ENCODE measurements at regions not wholly inside any gene's neighbourhood (a gene's known extent, or its start where the extent isn't known, plus 50 kb on each side); places are given as distances from the start of the nearest gene placed in this dataset.
"Not testable (repeated sequence)": the region's sequence is repeated elsewhere in the genome, so short reads cannot be mapped to it uniquely, and the experiment has no call there.

- no peaks in the 10 kb centered on the region for H3K4me1 ChIP-seq (ENCODE audit: low read length)
- H2AFZ ChIP-seq (ENCODE audit: low read length): no peak overlapping the region
- H3K36me3 ChIP-seq (ENCODE audit: insufficient read depth, low read length): no peaks in the 10 kb centered on the region
- no peaks in the 10 kb centered on the region for H3K9me2 ChIP-seq (replicated peaks; ENCODE audit: insufficient read depth, low read length)
- no peak overlapping the region for H3K4me3 ChIP-seq (ENCODE audit: low read length)
- DNase-seq: no peak
- no peaks in the 10 kb centered on the region for H3K27me3 ChIP-seq (ENCODE audit: low read length)
- no peaks in the 10 kb centered on the region for H3K9me3 ChIP-seq (ENCODE audit: low read length)
- no peak overlapping the region for H3K9ac ChIP-seq (ENCODE audit: low read length)
- H3K27ac ChIP-seq (ENCODE audit: low read length): no peak overlapping the region
- H4K20me1 ChIP-seq (ENCODE audit: insufficient read depth, low read depth, low read length): no peaks in the 10 kb centered on the region
- no peak overlapping the region for H3K4me2 ChIP-seq (ENCODE audit: low read depth, low read length, poor library complexity, severe bottlenecking)
- no peaks in the 10 kb centered on the region for H3K79me2 ChIP-seq (ENCODE audit: low read length)
These were observed 169.3 kb upstream of the MALRD1 start for GRCh38 chr10:18879284-18879683.

- no peak overlapping the region for H2AFZ ChIP-seq (ENCODE audit: low read length)
- H3K36me3 ChIP-seq (ENCODE audit: insufficient read depth, low read length): no peaks in the 10 kb centered on the region
- H3K9me2 ChIP-seq (replicated peaks; ENCODE audit: insufficient read depth, low read length): no peaks in the 10 kb centered on the region
- no peaks in the 10 kb centered on the region for H4K20me1 ChIP-seq (ENCODE audit: insufficient read depth, low read depth, low read length)
- H3K79me2 ChIP-seq (ENCODE audit: low read length): no peaks in the 10 kb centered on the region
- H3K4me3 ChIP-seq (ENCODE audit: low read length): no peak overlapping the region
- no peak for DNase-seq
- H3K4me1 ChIP-seq (ENCODE audit: low read length): no peaks in the 10 kb centered on the region
- no peak overlapping the region for H3K27ac ChIP-seq (ENCODE audit: low read length)
- H3K27me3 ChIP-seq (ENCODE audit: low read length): no peaks in the 10 kb centered on the region
- H3K4me2 ChIP-seq (ENCODE audit: low read depth, low read length, poor library complexity, severe bottlenecking): no peak overlapping the region
- no peak overlapping the region for H3K9ac ChIP-seq (ENCODE audit: low read length)
- H3K9me3 ChIP-seq (ENCODE audit: low read length): no peaks in the 10 kb centered on the region
These were observed 168.1 kb upstream of the MALRD1 start for GRCh38 chr10:18880530-18880929.

GRCh38 chr10:18886102-18886501, 162.5 kb upstream of the MALRD1 start:
- H3K27ac ChIP-seq (ENCODE audit: low read length): no peak overlapping the region
- no peak overlapping the region for H3K4me3 ChIP-seq (ENCODE audit: low read length)
- H3K79me2 ChIP-seq (ENCODE audit: low read length): no peaks in the 10 kb centered on the region
- no peak overlapping the region for H3K4me2 ChIP-seq (ENCODE audit: low read depth, low read length, poor library complexity, severe bottlenecking)
- no peaks in the 10 kb centered on the region for H3K27me3 ChIP-seq (ENCODE audit: low read length)
- no peaks in the 10 kb centered on the region for H3K4me1 ChIP-seq (ENCODE audit: low read length)
- H3K9me2 ChIP-seq (replicated peaks; ENCODE audit: insufficient read depth, low read length): no peaks in the 10 kb centered on the region
- no peak for DNase-seq
- no peaks in the 10 kb centered on the region for H3K36me3 ChIP-seq (ENCODE audit: insufficient read depth, low read length)
- H2AFZ ChIP-seq (ENCODE audit: low read length): no peak overlapping the region
- H3K9me3 ChIP-seq (ENCODE audit: low read length): no peaks in the 10 kb centered on the region
- H3K9ac ChIP-seq (ENCODE audit: low read length): no peak overlapping the region
- no peaks in the 10 kb centered on the region for H4K20me1 ChIP-seq (ENCODE audit: insufficient read depth, low read depth, low read length)

- Histone ChIP-seq H3K36me3 (ENCODE audit: insufficient read depth, low read length) (no peaks in the 10 kb centered on the region), H3K9ac (ENCODE audit: low read length) (no peak overlapping the region)
These were observed 142.0 kb upstream of the MALRD1 start for GRCh38 chr10:18906636-18907035.

GRCh38 chr10:18917431-18917830, 131.2 kb upstream of the MALRD1 start:
- not testable (repeated sequence) for H3K79me2 ChIP-seq (ENCODE audit: low read length); H3K36me3 ChIP-seq (ENCODE audit: insufficient read depth, low read length); H3K9me2 ChIP-seq (replicated peaks; ENCODE audit: insufficient read depth, low read length); H3K4me2 ChIP-seq (ENCODE audit: low read depth, low read length, poor library complexity, severe bottlenecking); H4K20me1 ChIP-seq (ENCODE audit: insufficient read depth, low read depth, low read length); H3K27ac ChIP-seq (ENCODE audit: low read length); H2AFZ ChIP-seq (ENCODE audit: low read length); H3K27me3 ChIP-seq (ENCODE audit: low read length); DNase-seq; H3K4me1 ChIP-seq (ENCODE audit: low read length); H3K4me3 ChIP-seq (ENCODE audit: low read length); H3K9me3 ChIP-seq (ENCODE audit: low read length); H3K9ac ChIP-seq (ENCODE audit: low read length)

More at GRCh38 chr10:18906636-18907035, 142.0 kb upstream of the MALRD1 start:
- H3K4me1 ChIP-seq (ENCODE audit: low read length): no peaks in the 10 kb centered on the region
- no peak overlapping the region for H2AFZ ChIP-seq (ENCODE audit: low read length)
- no peaks in the 10 kb centered on the region for H4K20me1 ChIP-seq (ENCODE audit: insufficient read depth, low read depth, low read length)
- no peak overlapping the region for H3K27ac ChIP-seq (ENCODE audit: low read length)
- DNase-seq: no peak
- H3K9me2 ChIP-seq (replicated peaks; ENCODE audit: insufficient read depth, low read length): no peaks in the 10 kb centered on the region
- no peaks in the 10 kb centered on the region for H3K27me3 ChIP-seq (ENCODE audit: low read length)
- peaks cover 4% of the 10 kb centered on the region for H3K9me3 ChIP-seq (ENCODE audit: low read length)
- H3K4me2 ChIP-seq (ENCODE audit: low read depth, low read length, poor library complexity, severe bottlenecking): no peak overlapping the region
- no peak overlapping the region for H3K4me3 ChIP-seq (ENCODE audit: low read length)
- no peaks in the 10 kb centered on the region for H3K79me2 ChIP-seq (ENCODE audit: low read length)

GRCh38 chr10:18918532-18918931, 130.1 kb upstream of the MALRD1 start:
- no peak for DNase-seq
- Histone ChIP-seq H3K36me3 (ENCODE audit: insufficient read depth, low read length) (no peaks in the 10 kb centered on the region), H3K27ac (ENCODE audit: low read length) (no peak overlapping the region), H3K9me2 (replicated peaks; ENCODE audit: insufficient read depth, low read length) (no peaks in the 10 kb centered on the region), H3K79me2 (ENCODE audit: low read length) (no peaks in the 10 kb centered on the region), H3K9ac (ENCODE audit: low read length) (no peak overlapping the region), H4K20me1 (ENCODE audit: insufficient read depth, low read depth, low read length) (no peaks in the 10 kb centered on the region), H3K27me3 (ENCODE audit: low read length) (no peaks in the 10 kb centered on the region), H3K4me3 (ENCODE audit: low read length) (no peak overlapping the region), H2AFZ (ENCODE audit: low read length) (no peak overlapping the region), H3K4me2 (ENCODE audit: low read depth, low read length, poor library complexity, severe bottlenecking) (no peak overlapping the region), H3K9me3 (ENCODE audit: low read length) (no peaks in the 10 kb centered on the region), H3K4me1 (ENCODE audit: low read length) (no peaks in the 10 kb centered on the region)

GRCh38 chr10:18949391-18949790, 99.2 kb upstream of the MALRD1 start:
- H3K79me2 ChIP-seq (ENCODE audit: low read length): no peaks in the 10 kb centered on the region
- no peak overlapping the region for H3K4me3 ChIP-seq (ENCODE audit: low read length)
- no peaks in the 10 kb centered on the region for H4K20me1 ChIP-seq (ENCODE audit: insufficient read depth, low read depth, low read length)
- H3K4me2 ChIP-seq (ENCODE audit: low read depth, low read length, poor library complexity, severe bottlenecking): no peak overlapping the region
- peaks cover 10% of the 10 kb centered on the region for H3K9me3 ChIP-seq (ENCODE audit: low read length)
- H3K9me2 ChIP-seq (replicated peaks; ENCODE audit: insufficient read depth, low read length): no peaks in the 10 kb centered on the region
- H3K27me3 ChIP-seq (ENCODE audit: low read length): no peaks in the 10 kb centered on the region
- DNase-seq: no peak
- H3K4me1 ChIP-seq (ENCODE audit: low read length): no peaks in the 10 kb centered on the region
- H2AFZ ChIP-seq (ENCODE audit: low read length): no peak overlapping the region
- no peak overlapping the region for H3K27ac ChIP-seq (ENCODE audit: low read length)
- no peak overlapping the region for H3K9ac ChIP-seq (ENCODE audit: low read length)
- H3K36me3 ChIP-seq (ENCODE audit: insufficient read depth, low read length): no peaks in the 10 kb centered on the region

- H3K4me2 ChIP-seq (ENCODE audit: low read depth, low read length, poor library complexity, severe bottlenecking); H4K20me1 ChIP-seq (ENCODE audit: insufficient read depth, low read depth, low read length); H3K9me2 ChIP-seq (replicated peaks; ENCODE audit: insufficient read depth, low read length); H3K27ac ChIP-seq (ENCODE audit: low read length); H3K27me3 ChIP-seq (ENCODE audit: low read length); H3K36me3 ChIP-seq (ENCODE audit: insufficient read depth, low read length); H2AFZ ChIP-seq (ENCODE audit: low read length); H3K4me3 ChIP-seq (ENCODE audit: low read length); DNase-seq; H3K9ac ChIP-seq (ENCODE audit: low read length); H3K79me2 ChIP-seq (ENCODE audit: low read length); H3K4me1 ChIP-seq (ENCODE audit: low read length): not testable (repeated sequence)
- peaks cover 11% of the 10 kb centered on the region for H3K9me3 ChIP-seq (ENCODE audit: low read length)
These were observed 97.4 kb upstream of the MALRD1 start for GRCh38 chr10:18951072-18951823.

Data from Karpas-422 (cell line).